HG03571 (cell line): ENCODE measurements at regions not wholly inside any gene's neighbourhood (a gene's known extent, or its start where the extent isn't known, plus 50 kb on each side); places are given as distances from the start of the nearest gene placed in this dataset.
"Not testable (repeated sequence)": the region's sequence is repeated elsewhere in the genome, so short reads cannot be mapped to it uniquely, and the experiment has no call there.

Source experiments
- ATAC-seq: cut with Tn5 transposase; IDR thresholded peaks from one replicate; pipeline ENCODE4 v1.9.1; 2021; ENCODE audit not compliant: unreplicated experiment

DNA sequence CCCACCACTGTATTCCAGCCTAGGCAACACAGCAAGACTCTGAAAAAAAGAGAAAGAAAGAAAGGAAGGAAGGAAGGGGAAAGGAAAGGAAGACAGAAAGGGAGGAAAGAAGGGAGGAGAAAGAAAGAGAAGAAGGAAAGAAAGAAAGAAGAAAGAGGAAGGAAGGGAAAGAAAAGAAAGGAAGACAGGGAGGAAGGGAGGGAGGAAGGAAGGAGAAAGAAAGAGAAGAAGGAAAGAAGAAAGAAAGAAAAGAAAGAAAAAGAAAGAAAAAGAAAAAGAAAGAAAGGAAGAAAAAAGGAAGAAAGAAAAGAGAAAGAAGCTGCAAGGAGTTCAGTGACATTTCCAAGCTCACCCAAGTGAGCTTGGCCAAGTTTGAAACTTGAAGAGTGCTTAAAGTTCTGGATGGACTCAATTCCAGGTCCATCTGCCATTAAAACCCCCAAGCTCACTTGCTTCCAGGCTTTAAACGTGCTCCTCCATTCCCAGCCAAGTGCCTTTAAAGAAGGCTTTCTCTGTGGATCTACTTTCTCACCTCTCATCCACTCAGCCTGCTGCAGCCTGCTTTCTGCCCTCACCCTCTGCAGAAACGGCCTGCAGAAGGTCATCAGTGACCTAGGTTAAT, 101.5 kb downstream of the VCPKMT start:
- no peak for ATAC-seq

DNA sequence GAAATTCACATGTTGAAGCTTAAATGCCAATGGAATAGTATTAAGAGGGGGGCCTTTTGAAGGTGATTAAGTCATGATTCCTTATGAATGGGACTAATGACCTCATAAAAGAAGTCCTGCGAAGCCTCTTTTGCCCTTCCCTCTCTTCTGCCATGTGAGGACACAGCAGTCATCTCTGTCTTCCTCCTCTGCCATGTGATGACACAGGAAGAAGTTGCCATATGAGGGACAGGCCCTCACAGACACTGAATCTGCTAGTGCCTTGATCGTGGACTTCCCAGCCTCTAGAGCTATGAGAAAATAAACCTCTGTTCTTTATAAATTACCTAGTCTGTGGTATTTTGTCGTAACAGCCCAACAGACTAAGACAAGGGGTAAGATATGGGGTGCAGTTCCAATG, 100.7 kb downstream of the VCPKMT start:
- ATAC-seq = no peak

DNA sequence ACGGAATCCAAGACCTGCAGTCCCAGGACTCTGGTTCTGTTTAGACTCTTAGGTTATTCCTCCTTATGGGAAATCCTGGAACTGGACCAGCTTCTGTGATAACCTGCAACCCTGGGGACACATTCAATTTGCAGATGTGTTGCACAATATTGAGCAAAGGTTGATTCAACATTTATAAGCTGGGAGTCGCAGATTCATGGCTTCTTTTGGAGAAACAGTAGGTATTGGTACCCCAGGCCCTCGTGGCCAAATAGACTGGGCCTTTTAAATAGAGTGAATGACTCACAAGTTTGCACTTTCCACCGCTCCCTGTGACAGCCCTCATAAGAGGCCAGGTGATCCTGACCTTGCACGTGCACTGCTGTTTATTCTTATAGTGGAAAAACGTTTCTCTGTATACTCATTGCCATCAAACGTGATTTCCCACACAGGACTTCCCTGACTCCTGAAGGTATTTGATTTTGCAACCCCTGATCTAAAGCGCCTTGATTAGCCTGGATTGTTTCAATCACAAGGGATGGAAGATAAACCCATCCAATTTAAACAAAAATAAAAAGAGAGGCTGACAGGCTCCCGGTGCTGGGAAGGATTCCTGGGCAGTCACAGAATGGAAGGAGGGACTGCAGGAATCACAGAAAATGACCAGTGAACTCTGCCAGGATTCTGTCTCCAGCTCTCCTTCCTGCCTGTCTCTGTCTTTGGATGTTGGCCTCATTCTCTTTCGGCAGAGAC, 98.0 kb downstream of the VCPKMT start:
- ATAC-seq = no peak

DNA sequence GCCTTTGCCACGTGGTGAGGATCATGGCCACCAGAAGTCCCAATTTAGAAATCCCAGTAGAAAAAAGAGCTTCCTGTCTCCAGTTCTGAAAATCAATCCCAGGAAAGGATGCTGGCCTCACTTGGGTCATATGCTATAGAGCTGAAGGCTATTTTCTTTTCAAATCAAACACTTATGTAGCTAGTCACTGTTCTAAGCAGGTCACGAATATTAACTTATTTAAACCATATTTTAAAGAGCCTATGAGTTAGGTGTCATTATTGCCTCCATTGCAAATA, 97.5 kb downstream of the VCPKMT start:
- ATAC-seq = no peak

DNA sequence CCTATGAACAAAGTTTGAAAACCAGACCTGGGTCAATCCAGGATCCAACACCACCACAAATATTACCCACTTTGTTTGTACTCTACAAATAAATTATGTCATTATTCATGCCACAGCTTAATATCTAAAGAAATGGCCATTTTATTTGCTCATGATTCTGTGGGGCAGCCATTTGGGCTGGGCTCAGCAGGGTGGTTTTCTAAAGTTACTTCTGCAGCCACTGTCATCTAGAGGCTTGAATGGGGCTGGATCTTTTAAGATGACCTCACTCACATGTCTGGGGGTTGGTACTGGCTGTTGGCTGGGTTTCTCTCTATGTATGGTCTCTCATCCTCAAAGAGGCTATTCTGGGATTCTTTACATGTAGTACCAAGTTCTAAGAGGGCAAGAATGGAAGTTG, 96.2 kb downstream of the VCPKMT start:
- ATAC-seq = no peak

DNA sequence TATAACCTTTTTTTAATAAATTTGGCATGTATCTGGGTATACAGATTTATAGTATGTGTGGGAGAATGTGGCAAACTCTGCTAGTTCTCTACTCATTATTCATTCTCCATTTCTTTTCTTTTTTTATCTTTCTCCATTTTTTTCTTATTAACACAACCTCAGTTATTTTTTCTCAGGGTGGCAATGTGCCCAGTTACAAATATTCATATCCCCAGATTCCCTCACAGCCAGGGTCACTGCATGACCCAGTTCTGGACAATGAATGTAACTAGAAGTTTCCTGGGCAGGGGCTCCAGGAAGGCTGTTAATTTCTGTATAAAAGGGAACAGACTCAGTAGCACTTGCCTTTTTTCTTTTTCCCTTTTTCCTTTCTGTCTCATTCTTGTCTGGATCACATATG, 95.6 kb downstream of the VCPKMT start:
- no peak for ATAC-seq

DNA sequence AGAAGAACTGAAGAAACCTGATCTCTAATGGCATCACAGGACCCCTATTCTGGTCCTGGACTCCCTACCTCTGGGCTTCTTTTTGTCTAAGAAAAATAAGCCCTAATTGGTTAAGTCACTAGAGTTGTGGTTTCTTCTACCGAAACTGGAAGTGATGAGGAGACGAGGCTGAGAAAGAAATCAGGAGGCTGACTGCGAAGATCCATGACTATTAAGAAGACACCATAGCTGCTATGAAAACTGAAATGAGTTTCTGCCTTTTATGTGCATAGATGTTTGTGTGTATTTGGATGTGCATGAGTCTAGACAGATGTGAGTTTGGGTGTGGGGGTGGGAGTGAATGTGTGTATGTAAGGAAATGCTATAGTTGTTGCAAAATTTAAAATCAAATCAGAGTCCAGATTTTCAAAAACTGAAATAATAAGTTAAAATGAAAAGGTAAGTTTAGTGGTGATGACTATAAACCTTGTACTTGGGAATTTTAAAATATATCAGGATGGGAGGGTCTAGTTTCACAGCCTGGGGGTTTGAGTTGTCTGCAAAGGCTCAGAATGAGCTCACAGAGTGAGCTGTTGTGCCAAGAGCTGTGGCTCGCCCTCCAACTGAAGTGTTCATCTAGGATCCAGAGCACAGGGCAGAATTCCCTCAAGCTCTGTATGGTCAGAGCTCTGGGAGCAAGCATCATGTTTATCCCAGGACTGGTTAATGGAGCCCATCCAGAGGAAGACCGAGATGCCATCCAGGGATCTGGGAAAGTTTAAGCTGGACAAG, 94.9 kb downstream of the VCPKMT start:
- no peak for ATAC-seq

DNA sequence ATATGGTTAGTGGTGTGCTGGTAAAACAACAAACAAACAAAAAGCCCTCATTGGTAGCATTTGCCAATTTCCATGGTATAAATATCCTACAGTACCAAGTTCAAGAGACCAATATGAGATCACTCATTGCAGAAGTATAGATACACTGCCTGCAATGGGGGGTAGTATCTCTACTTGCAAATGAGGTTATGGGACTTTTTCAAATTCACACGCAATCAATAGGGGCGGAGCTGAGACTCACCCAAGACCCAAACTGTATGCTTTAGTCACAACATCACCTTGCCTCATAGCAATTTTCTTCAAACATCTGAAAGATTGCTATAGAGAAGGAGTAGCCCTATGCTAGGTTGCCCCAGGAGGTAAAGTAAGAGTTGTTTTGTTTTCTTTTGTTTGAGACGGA, 93.7 kb downstream of the VCPKMT start:
- no peak for ATAC-seq

DNA sequence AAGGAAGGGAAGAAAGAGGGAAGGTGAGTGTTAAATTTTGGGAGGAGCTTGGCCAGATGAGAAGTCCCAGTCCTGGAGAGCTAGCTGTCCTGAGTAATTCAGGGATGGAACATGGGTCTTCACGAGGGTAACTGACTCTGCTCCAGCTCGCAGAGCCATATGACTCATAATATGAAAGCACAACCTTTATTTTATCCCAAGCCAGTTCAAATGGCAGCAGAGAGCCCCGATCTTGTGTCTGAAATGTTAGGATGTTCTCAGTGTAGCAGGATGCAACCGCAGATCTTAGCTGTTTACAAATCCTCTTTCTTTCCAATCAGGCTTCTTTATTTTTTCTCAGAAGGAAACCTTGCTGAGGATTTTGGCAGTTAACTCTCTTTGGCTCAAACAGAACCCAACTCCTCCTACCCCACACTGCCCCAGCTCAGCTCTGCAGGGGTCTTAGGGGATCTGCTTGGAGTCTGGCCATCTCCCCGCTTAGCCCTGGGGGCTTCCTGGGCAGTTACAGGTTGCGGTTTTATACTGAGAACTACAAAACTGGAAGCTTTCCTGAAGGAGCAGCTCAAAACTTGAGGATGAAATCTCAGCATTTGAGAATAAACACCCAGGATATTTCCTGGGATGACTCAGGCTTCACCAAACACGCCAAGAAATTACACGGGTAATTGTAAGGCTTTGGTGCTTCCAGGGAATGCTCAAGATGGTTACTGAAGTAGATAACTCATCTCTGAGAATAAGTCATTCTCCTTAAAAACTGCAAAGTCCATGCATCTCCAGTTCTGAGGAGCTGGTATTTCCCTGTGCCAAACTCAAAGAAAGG, 92.5 kb downstream of the VCPKMT start:
- no peak for ATAC-seq

DNA sequence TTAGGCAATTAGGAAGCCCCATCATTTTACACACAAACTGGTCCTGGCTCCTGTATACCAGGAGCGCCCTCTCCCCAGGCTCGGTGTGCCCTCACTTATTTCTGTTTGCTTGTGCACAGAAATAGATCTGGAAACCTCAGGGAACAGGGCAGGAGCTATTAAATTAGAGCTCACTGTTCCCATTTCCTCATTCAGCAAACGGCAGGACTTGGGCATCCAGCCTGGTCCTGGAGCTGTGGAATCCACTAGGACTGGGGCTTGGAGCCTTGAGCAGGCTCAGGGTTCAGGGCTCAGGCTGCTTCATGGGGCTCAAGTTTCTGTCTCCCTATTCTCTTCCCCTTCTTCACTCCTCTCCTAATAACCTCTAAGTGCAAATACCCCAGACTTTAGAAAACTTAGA, 91.3 kb downstream of the VCPKMT start:
- ATAC-seq = no peak

DNA sequence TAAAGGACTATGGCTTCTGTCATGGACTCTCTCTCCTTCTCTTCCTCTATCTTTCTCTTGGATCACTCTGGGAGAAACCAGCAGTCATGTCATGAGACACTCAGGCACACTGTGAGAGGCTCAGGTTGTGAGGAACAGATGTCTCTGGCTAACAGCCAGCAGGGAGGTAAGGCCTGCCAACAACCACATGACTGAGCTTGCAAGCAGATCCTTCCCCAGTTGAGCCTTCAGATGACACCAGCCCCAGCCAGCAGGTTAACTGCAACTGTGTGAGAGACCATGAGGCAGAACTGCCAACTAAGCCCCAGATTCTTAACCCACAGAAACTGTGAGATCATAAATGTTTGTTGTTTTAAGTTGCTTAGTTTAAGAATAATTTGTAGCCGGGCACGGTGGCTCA, 90.6 kb downstream of the VCPKMT start:
- ATAC-seq = no peak

DNA sequence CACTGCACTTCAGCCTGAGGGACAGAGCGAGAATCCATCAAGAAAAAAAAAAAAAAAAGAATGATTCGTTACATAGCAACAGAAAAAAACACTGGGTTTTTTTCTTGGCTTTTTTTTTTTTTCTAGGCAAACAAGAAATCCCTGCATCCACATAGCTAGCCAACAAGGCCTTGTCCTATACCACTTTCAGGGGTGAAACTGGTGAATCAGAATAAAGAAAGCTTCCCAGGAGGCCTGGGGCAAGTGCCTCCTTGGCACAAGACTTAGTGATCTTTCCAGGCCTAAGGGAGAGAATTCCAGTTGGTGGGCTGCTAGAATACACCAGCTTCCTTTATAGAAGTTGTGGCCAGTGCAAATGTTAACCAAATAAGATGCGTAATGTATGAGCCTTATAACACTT, 90.0 kb downstream of the VCPKMT start:
- no peak for ATAC-seq

DNA sequence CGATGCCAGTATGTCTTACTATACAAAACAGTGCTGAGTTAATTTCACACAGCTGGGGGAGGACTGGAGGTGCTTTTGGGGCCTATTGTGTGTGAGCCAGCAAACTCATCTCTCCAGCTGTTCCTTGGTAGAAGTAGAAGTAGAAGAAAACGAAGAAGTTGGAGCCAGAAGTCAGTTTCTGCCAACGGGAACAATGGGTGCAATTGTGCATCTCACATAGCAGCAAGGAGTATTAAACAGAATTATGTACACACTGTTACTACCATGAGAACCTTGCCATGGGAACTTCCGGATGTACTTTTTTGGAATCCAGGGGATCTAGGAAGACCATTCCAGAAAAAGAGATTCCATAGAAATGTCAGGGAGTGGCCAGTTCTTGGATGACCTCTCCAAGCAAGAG, 88.6 kb downstream of the VCPKMT start:
- no peak for ATAC-seq

DNA sequence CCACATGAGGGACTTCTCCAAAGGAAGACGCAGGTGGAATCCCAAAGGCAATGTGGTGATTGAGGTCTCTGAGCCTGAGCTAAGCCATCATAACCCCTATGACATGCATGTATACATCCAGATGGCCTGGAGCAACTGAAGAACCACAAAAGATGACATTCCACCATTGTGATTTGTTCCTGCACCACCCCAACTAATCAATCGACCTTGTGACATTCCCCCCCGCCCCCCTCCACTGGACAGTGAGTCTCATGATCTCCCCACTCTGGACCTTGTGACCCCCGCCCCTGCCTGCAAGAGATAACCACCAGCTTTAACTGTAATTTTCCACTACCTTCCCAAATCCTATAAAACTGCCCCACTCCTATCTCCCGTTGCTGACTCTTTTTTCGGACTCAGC, 87.9 kb downstream of the VCPKMT start:
- ATAC-seq = no peak

DNA sequence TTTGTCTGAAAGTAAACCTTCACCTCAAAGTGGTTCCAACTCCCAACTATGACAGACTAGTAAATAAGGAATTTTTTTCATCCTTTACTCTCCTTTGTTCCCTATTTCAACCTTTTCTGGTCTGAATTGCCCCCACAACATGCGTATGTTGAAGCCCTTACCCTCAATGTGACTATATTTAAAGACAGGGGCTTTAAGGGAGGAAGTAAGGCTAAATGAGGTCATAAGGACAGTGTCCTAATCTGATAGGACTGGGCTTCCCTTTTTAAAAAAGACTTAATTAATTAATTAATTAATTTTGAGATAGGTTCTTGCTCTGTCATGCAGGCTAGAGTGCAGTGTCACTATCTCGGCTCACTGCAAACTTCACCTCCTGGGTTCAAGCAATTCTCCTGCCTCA, 86.3 kb downstream of the VCPKMT start:
- no peak for ATAC-seq

DNA sequence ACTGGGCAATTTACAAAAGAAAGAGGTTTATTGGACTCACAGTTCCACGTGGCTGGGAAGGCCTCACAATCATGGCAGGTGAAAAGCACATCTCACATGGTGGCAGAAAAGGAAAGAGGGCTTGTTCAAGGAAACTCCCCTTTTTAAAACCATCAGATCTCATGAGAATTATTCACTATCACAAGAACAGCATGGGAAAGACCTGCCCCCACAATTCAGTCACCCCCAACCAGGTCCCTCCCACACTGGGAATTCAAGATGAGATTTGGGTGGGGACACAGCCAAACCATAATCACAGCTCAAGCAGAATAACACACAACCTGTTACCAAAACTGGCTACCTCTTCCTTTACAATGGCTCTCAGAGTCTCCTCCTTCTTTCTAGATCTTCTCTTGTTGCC, 85.5 kb downstream of the VCPKMT start:
- not testable (repeated sequence) for ATAC-seq

DNA sequence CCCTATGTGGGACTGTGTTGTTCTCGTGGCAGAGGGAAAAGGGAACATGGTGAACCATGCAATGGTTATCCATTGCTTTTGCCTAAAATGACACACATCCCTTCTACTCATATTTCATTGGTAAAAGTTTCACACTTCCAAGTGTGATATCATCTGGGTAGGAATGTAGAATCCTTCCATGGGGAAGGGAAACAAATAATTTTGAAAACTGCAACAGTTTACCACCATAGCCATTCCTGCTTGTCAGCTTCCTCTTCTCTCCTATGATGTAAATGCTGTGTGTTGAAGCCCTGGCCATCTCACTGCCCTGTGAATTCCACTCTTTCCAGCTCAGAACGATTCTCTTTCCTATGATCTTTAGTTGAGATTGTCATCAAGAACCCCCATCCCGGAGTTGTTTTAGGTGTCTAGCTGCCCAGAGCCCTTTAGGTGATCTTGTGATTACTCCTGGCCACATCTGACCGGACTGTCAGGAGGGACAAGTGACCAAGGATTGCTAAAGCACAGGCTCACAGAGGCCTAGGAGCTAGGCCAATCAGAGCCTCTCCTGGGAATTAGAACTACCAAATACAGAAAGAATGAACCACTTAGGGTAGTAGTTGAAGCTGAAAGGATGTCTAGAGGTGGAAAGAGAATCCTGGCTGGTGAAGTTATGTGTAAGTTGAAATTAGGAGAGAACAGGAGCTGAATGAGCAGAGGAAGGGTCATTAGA, 84.6 kb downstream of the VCPKMT start:
- no peak for ATAC-seq

DNA sequence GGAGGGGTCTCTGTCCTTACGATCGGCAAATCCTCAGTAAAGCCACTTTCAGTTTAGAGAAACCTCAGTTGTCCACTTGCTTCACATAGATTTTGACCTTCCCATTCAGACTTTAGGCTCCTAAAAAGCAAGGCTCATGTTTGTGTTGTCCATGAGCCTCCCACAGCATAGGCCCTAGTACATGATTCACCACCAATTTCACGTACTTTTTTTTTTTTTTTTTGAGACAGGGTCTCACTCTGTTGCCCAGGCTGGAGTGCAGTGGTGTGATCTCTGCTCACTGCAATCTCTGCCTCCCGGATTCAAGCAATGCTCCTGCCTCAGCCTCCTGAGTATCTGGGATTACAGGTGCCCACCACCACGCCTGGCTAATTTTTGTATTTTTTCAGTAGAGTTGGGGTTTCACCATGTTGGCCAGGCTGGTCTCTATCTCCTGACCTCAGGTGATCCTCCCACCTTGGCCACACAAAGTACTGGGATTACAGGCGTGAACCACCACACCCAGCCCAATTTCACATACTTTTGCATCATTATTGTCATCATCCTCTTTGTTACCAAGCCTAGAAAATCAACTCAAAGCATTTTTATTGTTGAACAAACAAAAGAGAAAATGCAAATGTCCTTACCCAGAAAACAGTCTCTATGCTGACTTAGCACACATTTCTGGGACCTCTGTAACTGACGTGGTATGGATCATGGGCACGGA, 83.8 kb downstream of the VCPKMT start:
- not testable (repeated sequence) for ATAC-seq

DNA sequence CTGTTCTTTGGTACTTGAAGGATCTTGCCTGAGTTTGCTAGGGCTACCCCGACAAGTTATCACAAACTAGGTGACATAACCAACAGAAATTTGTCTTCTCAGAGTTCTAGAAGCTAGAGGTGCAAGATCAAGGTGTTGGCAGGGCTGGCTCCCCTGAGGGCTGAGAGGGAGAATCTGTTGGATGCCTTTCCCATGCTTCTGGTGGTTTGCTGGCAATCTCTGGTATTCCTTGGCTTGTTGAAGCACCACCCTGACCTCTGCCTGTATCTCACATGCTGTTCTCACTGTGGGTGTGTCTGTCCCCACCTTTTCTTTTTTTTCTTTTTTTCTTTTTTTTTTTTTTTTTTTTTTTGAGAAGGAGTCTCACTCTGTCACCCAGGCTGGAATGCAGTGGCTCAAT, 81.2 kb downstream of the VCPKMT start:
- ATAC-seq = no peak

DNA sequence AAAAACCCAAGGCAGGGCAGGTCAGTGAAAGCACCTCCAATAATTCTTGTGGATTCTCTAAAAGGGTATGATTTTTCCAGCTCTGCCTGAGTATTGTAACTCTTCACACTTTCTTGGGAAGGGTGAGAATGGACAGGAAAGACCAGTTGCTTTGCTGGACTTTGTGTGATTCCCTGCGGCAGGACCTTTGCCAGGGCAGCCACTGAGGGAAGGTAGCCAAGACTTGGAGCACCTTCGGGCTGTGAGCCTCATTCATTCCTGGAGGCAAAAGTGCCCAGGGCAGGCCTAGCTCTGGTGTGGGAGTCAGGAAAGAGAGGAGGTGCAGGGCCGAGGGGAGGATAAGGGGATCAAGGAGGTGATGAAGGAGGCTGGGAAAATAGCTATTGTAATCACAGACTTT, 80.2 kb downstream of the VCPKMT start:
- no peak for ATAC-seq
